Activated T-helper 1 cell treated with anti-CD3 and anti-CD28 coated beads, Interleukin-12 subunit alpha, Interleukin-12 subunit beta, Interleukin-2, Interleukin-4 antibody, amounts not matched to agents 30 ng/mL and 10 ng/mL and 1 ng/mL, durations not matched to agents 14 hours and 24 hours and 36 hours (primary cell): ENCODE measurements at regions not wholly inside any gene's neighbourhood (a gene's known extent, or its start where the extent isn't known, plus 50 kb on each side); places are given as distances from the start of the nearest gene placed in this dataset.

Source experiments
- DNase-seq: peaks from one replicate; pipeline ENCODE4 v3.0.0; 2021; ENCODE audit warnings: low spot score
- H3K27ac Mint-ChIP-seq: one replicate; pipeline ENCODE4 v1.8.0; 2021; ENCODE audit warnings: mild to moderate bottlenecking, mixed read lengths
- H3K27me3 Mint-ChIP-seq: one replicate; pipeline ENCODE4 v1.8.0; 2022; ENCODE audit warnings: mild to moderate bottlenecking, moderate library complexity, mixed read lengths; ENCODE audit not compliant: insufficient read depth
- H3K36me3 Mint-ChIP-seq: one replicate; pipeline ENCODE4 v1.8.0; 2021; ENCODE audit warnings: low read depth, mixed read lengths
- H3K4me1 Mint-ChIP-seq: one replicate; pipeline ENCODE4 v1.8.0; 2021; ENCODE audit warnings: low read depth, mixed read lengths
- H3K4me3 Mint-ChIP-seq: one replicate; pipeline ENCODE4 v1.8.0; 2021; ENCODE audit warnings: mild to moderate bottlenecking, moderate library complexity, mixed read lengths
- H3K9me3 Mint-ChIP-seq: one replicate; pipeline ENCODE4 v1.8.0; 2021; ENCODE audit warnings: mixed read lengths
- intact Hi-C: fragments of 100-400 bp; cut with micrococcal nuclease; formaldehyde crosslinking; loops from one replicate; pipeline ENCODE4 v1.15.1; 2024

DNA sequence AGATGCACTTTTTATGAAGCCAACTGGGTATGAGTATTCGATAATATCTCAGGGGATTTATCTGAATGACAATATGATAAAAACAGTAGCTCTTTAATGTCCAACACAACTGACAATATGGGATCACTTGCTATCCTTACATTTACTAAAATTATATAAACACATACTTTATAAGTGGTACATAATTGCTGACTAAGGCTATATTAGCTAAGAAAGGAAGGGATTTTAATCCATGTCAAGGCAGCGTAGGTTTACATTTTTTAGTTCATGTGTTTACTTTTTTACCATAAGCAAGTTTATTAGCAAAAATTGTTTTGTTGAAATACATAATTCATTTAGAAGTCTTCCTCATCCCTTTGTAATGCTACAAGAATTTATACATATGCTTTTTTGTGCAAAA lies 796.2 kb downstream of the TLE1 start:
- no peak for DNase-seq
- H3K36me3 Mint-ChIP-seq = no peaks in the 10 kb centered on the region
- no peaks in the 10 kb centered on the region for H3K27me3 Mint-ChIP-seq
- no peaks in the 10 kb centered on the region for H3K4me1 Mint-ChIP-seq
- no peaks in the 10 kb centered on the region for H3K9me3 Mint-ChIP-seq
- H3K4me3 Mint-ChIP-seq = no peak overlapping the region
- intact Hi-C loops = no loop called here
- no peak overlapping the region for H3K27ac Mint-ChIP-seq

DNA sequence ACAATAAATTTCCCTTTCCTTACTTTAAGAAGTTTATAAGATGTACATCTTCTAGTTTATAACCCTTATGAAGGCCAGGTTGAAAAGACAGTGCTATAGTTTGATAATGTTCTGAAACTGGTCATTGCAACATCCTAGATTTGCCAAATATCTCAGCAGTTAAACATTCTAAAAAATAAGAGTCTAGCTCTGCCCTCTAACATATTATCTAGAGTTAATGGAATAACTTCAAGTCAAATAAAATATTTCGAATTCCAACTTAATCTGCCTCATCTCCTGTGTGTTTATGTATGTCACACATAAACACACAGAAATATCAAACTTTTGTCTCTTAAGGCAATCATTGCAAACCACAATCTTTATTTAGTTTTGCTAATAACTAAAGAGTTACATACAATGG lies 796.6 kb downstream of the TLE1 start:
- Mint-ChIP-seq H3K27ac (no peak overlapping the region), H3K4me3 (no peak overlapping the region), H3K27me3 (no peaks in the 10 kb centered on the region), H3K36me3 (no peaks in the 10 kb centered on the region), H3K4me1 (no peaks in the 10 kb centered on the region), H3K9me3 (no peaks in the 10 kb centered on the region)
- intact Hi-C loops = no loop called here
- DNase-seq = no peak

DNA sequence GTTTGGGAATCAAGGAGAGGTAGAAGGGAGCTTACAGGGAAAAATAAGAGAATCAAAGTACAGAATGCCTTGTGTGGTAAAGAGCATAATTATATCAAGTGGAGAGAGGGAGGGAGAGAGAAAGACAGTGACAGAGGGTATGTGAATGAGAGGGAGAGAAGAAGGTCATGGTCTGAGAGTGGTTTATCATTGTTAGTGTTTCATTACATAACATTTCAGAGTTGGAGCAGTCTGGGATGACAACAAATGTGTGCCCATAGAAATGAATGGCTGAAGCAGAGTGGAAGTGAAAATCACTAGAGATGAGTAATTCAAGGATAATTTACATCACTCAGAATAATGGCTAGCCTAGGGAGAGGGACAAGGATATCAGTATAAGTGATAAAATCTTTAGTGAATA lies 799.2 kb downstream of the TLE1 start:
- Mint-ChIP-seq H3K27me3 (no peaks in the 10 kb centered on the region), H3K36me3 (no peaks in the 10 kb centered on the region), H3K4me3 (no peak overlapping the region), H3K4me1 (no peaks in the 10 kb centered on the region), H3K27ac (no peak overlapping the region), H3K9me3 (no peaks in the 10 kb centered on the region)
- DNase-seq = no peak
- intact Hi-C loops = no loop called here

GRCh38 chr9:80885894-80886293 lies 803.5 kb downstream of the TLE1 start:
- Mint-ChIP-seq H3K4me3 (no peak overlapping the region), H3K4me1 (no peaks in the 10 kb centered on the region), H3K27me3 (no peaks in the 10 kb centered on the region), H3K36me3 (no peaks in the 10 kb centered on the region), H3K9me3 (no peaks in the 10 kb centered on the region), H3K27ac (no peak overlapping the region)
- no peak for DNase-seq
- intact Hi-C loops = no loop called here

DNA sequence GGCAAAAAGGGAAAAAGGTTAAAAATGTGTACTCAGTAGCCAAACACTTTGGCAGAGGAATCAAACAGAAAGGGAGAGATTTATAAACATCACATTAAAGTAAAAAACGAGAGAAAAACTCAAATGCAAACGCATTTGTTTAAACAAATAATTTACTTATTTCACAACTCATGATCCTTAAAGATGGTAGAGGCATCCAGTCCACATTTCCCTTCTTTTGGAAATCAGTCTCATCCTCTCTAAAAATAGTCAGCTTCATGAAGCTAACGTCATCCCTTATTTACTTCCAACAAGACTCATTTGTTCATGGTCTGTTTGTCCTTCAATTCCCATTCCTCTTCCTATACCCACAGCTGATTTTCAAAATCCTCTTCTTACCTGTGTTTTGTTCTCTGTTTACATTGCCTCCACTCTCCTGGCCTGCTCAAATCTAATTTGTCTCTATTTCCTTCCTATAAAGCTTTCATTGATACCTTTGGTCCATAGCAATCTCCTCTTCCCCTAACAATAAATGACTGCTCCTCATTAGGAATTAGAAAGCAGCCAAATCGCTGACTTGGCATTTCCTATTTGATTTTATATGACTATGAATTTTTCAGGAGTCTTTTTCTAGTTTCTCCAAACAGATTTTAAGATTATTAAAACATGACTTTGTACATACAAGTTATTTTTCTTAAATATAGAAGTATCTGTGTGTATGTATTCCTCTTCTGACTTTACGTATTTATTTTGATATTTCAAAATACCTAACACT lies 805.3 kb downstream of the TLE1 start:
- no peak for DNase-seq
- Mint-ChIP-seq H3K9me3 (no peaks in the 10 kb centered on the region), H3K4me3 (no peak overlapping the region), H3K27ac (no peak overlapping the region), H3K27me3 (no peaks in the 10 kb centered on the region), H3K36me3 (no peaks in the 10 kb centered on the region), H3K4me1 (no peaks in the 10 kb centered on the region)
- intact Hi-C loops = no loop called here

DNA sequence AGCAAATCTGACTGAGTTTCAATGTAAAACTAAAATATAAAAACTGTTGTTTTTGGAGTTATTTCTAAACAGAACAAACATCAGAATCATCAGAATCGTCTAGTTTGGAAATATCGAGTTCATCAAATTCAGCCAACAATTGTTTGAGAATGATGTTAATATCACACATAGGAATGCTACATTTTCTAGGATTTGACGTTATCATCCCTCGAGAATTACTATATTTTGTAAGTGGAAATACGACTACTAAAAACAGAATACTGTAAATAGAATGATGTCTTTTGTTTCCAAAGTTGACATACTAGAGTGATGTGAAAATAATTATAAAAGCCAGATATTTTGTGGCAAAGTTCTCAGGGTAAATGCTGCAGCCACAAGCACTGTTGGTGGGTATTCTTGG lies 805.9 kb downstream of the TLE1 start:
- intact Hi-C loops = no loop called here
- H3K4me3 Mint-ChIP-seq = no peak overlapping the region
- no peak for DNase-seq
- no peaks in the 10 kb centered on the region for H3K4me1 Mint-ChIP-seq
- H3K27ac Mint-ChIP-seq = no peak overlapping the region
- no peaks in the 10 kb centered on the region for H3K36me3 Mint-ChIP-seq
- no peaks in the 10 kb centered on the region for H3K9me3 Mint-ChIP-seq
- H3K27me3 Mint-ChIP-seq = no peaks in the 10 kb centered on the region

DNA sequence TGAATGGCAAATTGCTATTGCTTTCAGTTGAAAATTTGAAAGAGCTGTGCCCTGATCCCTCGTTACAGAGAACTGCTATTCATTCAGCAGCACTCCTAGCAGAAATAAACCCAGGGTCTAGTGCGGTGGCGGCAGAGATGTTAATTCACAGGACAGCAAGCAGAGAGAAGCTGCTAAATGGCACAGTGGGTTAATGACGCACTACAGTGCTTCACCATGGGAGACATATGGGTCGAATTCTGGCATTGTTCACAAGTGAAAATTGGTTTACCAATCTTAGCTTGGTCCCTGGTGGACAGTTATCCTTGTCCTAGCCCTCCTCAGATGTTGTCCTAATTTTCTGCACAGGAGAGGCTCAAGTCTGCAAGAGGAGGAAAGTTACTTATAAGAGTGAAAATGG lies 807.4 kb downstream of the TLE1 start:
- no peak for DNase-seq
- Mint-ChIP-seq H3K36me3 (no peaks in the 10 kb centered on the region), H3K4me3 (no peak overlapping the region), H3K9me3 (no peaks in the 10 kb centered on the region), H3K4me1 (no peaks in the 10 kb centered on the region), H3K27ac (no peak overlapping the region), H3K27me3 (no peaks in the 10 kb centered on the region)
- intact Hi-C loops = no loop called here

- no peak overlapping the region for H3K27ac Mint-ChIP-seq
- no peak overlapping the region for H3K4me3 Mint-ChIP-seq
- intact Hi-C loops = no loop called here
- DNase-seq = no peak
- no peaks in the 10 kb centered on the region for H3K9me3 Mint-ChIP-seq
- H3K27me3 Mint-ChIP-seq = no peaks in the 10 kb centered on the region
- no peaks in the 10 kb centered on the region for H3K4me1 Mint-ChIP-seq
- H3K36me3 Mint-ChIP-seq = no peaks in the 10 kb centered on the region
These were observed 808.0 kb downstream of the TLE1 start for GRCh38 chr9:80881320-80881719.

GRCh38 chr9:80878556-80878955 lies 810.8 kb downstream of the TLE1 start:
- no peak overlapping the region for H3K4me3 Mint-ChIP-seq
- H3K27ac Mint-ChIP-seq = no peak overlapping the region
- no peaks in the 10 kb centered on the region for H3K27me3 Mint-ChIP-seq
- intact Hi-C loops = no loop called here
- no peak for DNase-seq
- H3K4me1 Mint-ChIP-seq = no peaks in the 10 kb centered on the region
- H3K9me3 Mint-ChIP-seq = no peaks in the 10 kb centered on the region
- H3K36me3 Mint-ChIP-seq = no peaks in the 10 kb centered on the region

GRCh38 chr9:80875947-80876346 lies 813.4 kb downstream of the TLE1 start:
- intact Hi-C loops = no loop called here
- DNase-seq = no peak
- no peaks in the 10 kb centered on the region for H3K9me3 Mint-ChIP-seq
- no peak overlapping the region for H3K4me3 Mint-ChIP-seq
- H3K36me3 Mint-ChIP-seq = no peaks in the 10 kb centered on the region
- no peaks in the 10 kb centered on the region for H3K4me1 Mint-ChIP-seq
- H3K27ac Mint-ChIP-seq = no peak overlapping the region
- no peaks in the 10 kb centered on the region for H3K27me3 Mint-ChIP-seq

DNA sequence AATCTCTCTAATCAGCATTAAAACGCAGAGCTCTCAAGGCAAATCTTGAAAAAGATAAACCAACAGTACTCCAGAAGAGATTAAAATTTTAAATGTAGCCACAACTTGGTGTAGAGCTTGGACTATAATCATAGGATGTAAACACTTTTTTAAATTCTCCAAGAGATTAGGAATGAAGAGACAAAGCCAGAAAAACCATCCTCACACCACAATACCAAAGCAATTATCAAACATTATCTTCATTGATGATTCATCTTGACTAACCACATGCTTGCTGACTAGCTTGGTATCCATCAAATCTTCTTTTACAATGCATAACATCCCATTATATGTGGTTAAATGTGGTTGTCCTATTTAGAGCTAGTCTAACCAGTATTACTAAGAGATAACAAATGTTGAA lies 815.1 kb downstream of the TLE1 start:
- intact Hi-C loops = no loop called here
- no peak overlapping the region for H3K4me3 Mint-ChIP-seq
- H3K36me3 Mint-ChIP-seq = no peaks in the 10 kb centered on the region
- no peaks in the 10 kb centered on the region for H3K27me3 Mint-ChIP-seq
- H3K4me1 Mint-ChIP-seq = no peaks in the 10 kb centered on the region
- H3K9me3 Mint-ChIP-seq = no peaks in the 10 kb centered on the region
- no peak overlapping the region for H3K27ac Mint-ChIP-seq
- DNase-seq = no peak

DNA sequence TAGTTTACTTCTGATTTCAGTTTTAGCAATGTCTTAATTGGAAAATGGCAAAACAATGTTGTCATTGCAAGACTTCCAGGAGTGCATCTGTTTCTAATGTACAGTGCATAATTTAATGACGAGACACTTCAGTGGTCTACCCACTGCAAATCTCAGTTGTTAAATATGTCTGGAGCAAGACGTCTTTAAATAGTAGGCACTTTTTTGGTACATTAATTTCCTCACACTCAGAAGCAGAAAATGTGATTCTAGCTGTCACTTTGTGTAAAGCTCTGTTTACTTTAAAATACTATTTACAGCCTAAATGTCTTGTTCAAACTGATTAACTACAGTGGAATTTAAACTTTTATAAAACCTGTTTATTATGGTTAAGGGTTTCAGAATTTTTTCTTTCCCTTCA lies 815.5 kb downstream of the TLE1 start:
- Mint-ChIP-seq H3K4me1 (no peaks in the 10 kb centered on the region), H3K9me3 (no peaks in the 10 kb centered on the region), H3K36me3 (no peaks in the 10 kb centered on the region), H3K27ac (no peak overlapping the region), H3K4me3 (no peak overlapping the region), H3K27me3 (no peaks in the 10 kb centered on the region)
- intact Hi-C loops = no loop called here
- no peak for DNase-seq

DNA sequence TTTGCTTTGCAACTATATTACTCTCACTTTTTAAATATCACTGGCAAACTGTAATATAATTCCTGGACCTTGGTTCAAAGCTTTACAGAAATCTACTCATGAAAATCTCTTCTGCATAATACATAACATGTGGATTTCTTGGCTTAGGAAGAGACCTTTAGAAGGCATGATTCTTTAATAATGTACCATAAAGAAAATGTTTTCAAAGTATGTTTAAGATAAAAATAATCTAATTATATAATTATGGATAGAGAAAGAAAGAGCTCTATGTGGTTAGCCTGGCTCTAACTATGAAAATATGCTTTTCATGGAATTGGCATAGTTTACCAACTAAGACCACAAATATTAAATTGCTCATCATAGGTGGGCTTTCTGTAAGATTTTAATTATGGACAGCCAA lies 817.8 kb downstream of the TLE1 start:
- no peaks in the 10 kb centered on the region for H3K4me1 Mint-ChIP-seq
- intact Hi-C loops = no loop called here
- H3K4me3 Mint-ChIP-seq = no peak overlapping the region
- H3K36me3 Mint-ChIP-seq = no peaks in the 10 kb centered on the region
- no peaks in the 10 kb centered on the region for H3K27me3 Mint-ChIP-seq
- peaks cover 13% of the 10 kb centered on the region for H3K9me3 Mint-ChIP-seq
- no peak for DNase-seq
- no peak overlapping the region for H3K27ac Mint-ChIP-seq

- no peak for DNase-seq
- Mint-ChIP-seq H3K4me3 (no peak overlapping the region), H3K27ac (no peak overlapping the region), H3K9me3 (peaks cover 21% of the 10 kb centered on the region), H3K36me3 (no peaks in the 10 kb centered on the region), H3K27me3 (no peaks in the 10 kb centered on the region), H3K4me1 (no peaks in the 10 kb centered on the region)
- intact Hi-C loops = no loop called here
These were observed 821.6 kb downstream of the TLE1 start for GRCh38 chr9:80867731-80868130.
